GM21423 (cell line): ENCODE measurements at regions not wholly inside any gene's neighbourhood (a gene's known extent, or its start where the extent isn't known, plus 50 kb on each side); places are given as distances from the start of the nearest gene placed in this dataset.
"Not testable (repeated sequence)": the region's sequence is repeated elsewhere in the genome, so short reads cannot be mapped to it uniquely, and the experiment has no call there.

ENCODE experiments used
- ATAC-seq: cut with Tn5 transposase; IDR thresholded peaks from one replicate; pipeline ENCODE4 v1.9.1; 2021; ENCODE audit warnings: mild to moderate bottlenecking, moderate library complexity; ENCODE audit not compliant: unreplicated experiment

- ATAC-seq = not testable (repeated sequence)
Observed at GRCh38 chr2:66249089-66249488, 185.8 kb upstream of the MEIS1 start.

GRCh38 chr2:66243809-66244208 is 191.1 kb upstream of the MEIS1 start:
- ATAC-seq = not testable (repeated sequence)

- ATAC-seq = not testable (repeated sequence)
Observed at GRCh38 chr2:66242888-66243287, 192.0 kb upstream of the MEIS1 start.

DNA sequence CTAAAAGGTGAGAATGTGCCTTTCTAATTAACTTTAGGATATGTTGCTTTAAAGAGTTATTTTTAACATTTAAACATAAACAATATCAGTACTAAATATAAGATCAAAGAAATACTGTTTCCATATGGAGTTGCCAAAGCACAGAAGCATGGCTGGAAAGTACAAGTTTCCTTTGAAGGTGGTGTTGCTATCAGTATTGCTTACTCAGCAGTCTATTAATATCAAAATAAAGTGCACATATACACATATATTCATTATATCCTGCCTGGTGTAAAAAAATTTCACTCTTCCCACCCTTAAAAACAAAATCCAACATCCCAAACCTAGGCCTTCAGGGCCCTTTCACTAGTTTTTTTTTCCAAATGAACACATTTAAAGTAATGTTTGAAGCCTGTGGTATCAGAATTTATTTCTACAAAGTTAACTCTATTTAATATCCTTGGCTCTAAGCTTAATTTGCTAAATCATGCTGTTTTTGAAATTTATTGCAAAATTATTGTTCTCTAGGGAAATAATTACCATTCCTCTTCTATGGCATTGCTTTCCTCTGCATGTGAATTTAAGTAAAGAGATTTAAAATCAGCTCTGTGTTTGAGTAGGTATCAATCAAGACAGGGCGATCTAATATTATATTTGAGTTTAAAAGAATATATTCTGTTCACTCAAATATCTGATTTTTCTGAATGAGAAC is 192.7 kb upstream of the MEIS1 start:
- ATAC-seq = no peak

DNA sequence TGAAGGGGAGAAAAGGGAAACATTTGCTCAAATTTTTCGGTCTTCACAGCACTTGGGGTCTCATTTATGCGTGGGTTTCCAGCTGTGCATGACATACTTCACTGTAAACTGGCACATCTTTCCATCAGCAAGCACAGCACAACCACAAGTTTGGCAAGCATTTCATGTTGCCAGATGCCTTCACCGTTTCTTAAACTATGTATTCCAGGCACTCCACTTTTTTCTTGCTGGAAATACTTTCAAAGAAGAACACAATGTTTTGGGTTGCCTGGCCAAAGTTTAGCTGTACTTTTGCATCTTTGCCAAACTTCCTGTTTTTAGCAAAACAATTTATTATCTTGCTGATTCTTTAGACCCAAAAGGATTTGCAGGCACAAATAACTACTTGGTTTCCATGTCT is 194.6 kb upstream of the MEIS1 start:
- ATAC-seq = no peak

- ATAC-seq = no peak
Observed at GRCh38 chr2:66239655-66240054, 195.3 kb upstream of the MEIS1 start.

DNA sequence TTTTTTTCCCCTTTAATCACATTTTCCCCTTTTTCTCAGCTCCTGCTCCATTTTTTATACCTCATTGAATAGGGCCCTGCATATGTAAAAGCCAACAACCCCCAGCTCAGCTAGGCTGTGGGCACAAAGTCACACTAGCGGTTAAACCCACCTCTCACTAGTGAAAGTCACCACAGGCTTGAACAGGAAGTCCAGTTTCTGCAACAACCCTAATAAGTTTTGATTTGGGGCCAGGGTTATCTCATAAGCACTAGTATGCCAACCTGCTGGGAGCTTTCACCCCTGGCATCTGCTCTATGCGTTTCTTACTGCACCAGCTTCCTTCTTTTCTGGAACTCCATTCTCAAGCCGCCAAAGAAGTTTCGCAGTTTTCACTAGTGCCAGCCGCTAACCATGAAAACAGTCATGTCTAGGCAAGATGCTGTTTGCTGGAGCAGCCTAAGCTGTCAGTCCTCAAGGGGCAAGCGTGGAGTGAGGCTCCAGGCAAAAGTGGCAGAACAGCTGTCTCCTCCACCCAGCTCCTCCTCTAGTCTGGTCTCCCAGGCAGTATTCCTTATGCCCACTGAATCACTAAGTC is 197.0 kb upstream of the MEIS1 start:
- ATAC-seq = no peak

- ATAC-seq = no peak
Observed at GRCh38 chr2:66236816-66237802, 197.8 kb upstream of the MEIS1 start.

- ATAC-seq = no peak
Observed at GRCh38 chr2:66236067-66236685, 198.7 kb upstream of the MEIS1 start.

GRCh38 chr2:66235428-66235827 is 199.5 kb upstream of the MEIS1 start:
- ATAC-seq = no peak

- no peak for ATAC-seq
Observed at GRCh38 chr2:66233981-66234380, 200.9 kb upstream of the MEIS1 start.

GRCh38 chr2:66228128-66228547 is 206.8 kb upstream of the MEIS1 start:
- no peak for ATAC-seq

DNA sequence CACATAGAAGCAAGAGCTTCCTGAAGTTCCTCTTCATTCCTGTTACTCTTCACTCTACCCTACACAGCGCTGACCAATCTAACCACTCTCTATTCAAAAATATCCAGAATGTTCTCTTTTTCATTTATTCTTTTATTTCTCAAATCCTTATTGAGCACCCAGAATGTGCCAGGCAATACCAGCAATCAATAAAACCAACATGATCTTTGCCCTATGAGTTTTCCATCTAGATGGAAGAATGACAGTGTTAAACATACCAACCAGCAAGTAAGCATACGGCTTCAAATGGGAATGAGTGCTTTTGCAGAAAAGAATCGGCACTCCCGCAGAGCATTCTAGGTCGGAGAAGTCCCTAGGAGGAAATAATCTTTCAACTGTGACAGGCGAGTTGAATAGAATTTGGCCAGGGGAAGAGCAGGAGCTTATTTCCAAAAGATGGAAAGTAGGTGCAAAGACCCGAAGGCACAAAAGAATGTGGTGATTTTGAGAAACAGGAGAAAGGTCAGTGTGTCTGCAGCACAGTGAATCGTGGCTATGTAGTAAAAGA is 217.8 kb upstream of the MEIS1 start:
- no peak for ATAC-seq

- no peak for ATAC-seq
Observed at GRCh38 chr2:66212749-66213148, 222.2 kb upstream of the MEIS1 start.

DNA sequence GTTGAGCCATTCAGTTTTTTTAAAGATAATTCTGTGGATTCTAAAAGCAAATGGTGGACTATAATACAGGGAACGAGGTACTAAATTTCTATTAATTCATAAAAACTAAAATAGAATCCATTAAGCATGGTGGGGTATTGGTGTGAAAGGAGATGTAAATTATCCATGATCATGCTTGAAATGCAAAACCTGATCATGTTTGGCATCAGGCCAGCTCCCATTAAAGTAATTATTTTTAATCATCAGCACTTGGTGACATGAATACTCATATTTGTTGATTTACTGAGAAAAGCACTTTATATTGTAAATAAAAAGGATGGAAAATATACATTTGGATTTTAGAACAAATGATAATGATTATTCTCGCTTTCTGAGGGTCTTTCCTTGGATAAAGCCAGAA is 232.3 kb upstream of the MEIS1 start:
- ATAC-seq = no peak

DNA sequence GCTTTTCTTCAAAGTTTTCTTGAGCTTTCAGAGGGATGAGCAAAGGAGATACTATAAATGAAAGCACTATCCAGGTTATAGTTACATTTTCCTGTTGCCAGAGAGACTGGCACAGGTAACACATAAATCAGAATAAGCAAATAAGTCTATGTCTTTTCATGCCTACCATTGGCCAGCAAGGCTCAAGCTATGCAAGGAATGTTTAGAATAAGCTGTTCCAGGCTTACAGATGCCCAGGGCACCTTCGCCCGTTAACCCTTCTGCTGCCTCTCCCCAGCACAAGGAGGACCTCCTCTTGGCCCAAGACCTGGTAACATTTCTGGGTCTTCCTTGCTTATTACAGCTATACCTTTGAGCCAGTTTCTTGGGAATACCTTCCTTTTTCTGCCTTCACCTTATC is 233.7 kb upstream of the MEIS1 start:
- ATAC-seq = no peak

DNA sequence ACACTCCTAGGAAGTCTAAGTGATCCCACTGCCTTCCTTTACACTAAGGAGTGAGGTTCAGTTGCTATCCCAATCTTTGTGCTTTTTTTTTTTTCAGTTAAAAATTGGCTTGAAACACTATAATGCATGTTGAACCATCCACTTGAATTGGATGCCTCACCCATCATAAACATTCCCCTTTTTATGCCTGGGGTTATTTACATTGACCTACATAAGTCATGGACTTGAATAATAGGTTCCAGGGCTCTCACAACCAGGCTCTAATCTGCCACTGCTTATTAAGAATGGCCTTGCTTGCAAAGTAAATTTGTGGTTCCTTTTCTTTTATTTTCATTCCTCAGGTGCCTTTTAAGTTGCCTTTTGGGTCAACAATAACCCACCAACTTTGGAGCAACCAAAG is 236.1 kb upstream of the MEIS1 start:
- no peak for ATAC-seq

GRCh38 chr2:66192888-66193287 is 242.0 kb upstream of the MEIS1 start:
- ATAC-seq = no peak

DNA sequence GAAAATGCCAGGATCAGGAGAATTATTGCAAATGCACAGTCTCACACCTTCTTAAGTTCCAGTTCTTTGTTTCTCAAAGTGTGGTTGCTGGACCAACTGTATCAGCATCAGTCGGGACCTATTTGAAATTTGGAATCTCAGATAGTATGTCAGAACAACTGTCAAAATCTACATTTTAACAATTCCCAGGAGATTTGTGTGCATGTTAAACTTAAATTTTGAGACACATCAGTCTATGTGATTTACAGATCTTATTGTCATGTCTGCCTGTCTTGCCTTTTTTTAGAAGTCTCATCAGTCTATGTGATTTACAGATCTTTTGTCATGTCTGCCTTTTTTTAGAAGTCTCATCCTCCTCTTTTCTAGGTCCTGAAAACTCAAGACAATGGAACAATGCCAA is 243.6 kb upstream of the MEIS1 start:
- no peak for ATAC-seq

- ATAC-seq = no peak
Observed at GRCh38 chr2:66189553-66189952, 245.4 kb upstream of the MEIS1 start.

DNA sequence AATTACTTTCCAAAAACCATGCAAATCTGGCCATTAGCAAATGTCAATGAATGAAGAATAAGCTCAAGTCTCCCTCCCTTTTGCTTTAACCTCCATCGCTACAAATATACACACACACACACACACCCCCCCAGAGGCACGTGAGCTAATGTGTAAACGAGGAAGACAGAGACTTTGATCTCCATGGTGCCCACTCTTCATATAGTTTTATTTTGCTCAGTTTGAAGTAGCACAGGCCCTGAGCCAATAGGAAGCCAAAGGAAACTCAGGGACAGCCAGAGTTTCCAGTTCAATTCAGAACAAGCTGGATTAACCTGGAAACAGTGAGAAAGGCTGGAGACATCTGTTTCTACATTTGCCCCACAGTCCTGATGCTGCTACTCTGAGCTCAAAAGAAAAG is 248.4 kb upstream of the MEIS1 start:
- ATAC-seq = no peak
